Activated CD8-positive, alpha-beta memory T cell treated with anti-CD3 and anti-CD28 coated beads, Interleukin-2, amount 50 U/mL, for 1 hour (primary cell): ENCODE measurements at regions not wholly inside any gene's neighbourhood (a gene's known extent, or its start where the extent isn't known, plus 50 kb on each side); places are given as distances from the start of the nearest gene placed in this dataset.
"Not testable (repeated sequence)": the region's sequence is repeated elsewhere in the genome, so short reads cannot be mapped to it uniquely, and the experiment has no call there.

Experiments used
- DNase-seq: peaks from one replicate; pipeline ENCODE4 v3.0.0-alpha.2; 2020; ENCODE audit errors: extremely low read depth

GRCh38 chr9:75197561-75197960, 109.2 kb downstream of the OSTF1 start:
- no peak for DNase-seq

DNA sequence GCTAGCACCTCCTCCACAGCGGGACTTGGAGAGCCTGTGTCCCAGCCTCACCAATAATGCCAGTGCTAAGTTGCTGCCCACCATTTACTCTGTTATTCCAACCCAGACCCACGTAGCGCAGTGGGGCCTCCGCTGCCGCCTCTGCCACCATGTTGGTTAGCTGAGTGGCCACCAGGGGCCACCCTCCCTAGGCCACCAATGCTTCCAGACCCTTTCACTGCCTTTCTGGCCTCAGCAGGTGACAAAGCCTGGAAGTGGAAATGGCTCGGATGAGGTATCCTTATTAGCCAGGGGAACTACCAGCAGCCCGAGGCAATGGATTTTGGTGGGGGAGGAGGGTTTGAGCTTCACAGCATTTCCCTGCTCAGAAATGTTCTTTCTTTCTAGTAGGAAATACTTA, 110.1 kb downstream of the OSTF1 start:
- no peak for DNase-seq

- no peak for DNase-seq
Measured at GRCh38 chr9:75200892-75201470, 112.7 kb downstream of the OSTF1 start.

DNA sequence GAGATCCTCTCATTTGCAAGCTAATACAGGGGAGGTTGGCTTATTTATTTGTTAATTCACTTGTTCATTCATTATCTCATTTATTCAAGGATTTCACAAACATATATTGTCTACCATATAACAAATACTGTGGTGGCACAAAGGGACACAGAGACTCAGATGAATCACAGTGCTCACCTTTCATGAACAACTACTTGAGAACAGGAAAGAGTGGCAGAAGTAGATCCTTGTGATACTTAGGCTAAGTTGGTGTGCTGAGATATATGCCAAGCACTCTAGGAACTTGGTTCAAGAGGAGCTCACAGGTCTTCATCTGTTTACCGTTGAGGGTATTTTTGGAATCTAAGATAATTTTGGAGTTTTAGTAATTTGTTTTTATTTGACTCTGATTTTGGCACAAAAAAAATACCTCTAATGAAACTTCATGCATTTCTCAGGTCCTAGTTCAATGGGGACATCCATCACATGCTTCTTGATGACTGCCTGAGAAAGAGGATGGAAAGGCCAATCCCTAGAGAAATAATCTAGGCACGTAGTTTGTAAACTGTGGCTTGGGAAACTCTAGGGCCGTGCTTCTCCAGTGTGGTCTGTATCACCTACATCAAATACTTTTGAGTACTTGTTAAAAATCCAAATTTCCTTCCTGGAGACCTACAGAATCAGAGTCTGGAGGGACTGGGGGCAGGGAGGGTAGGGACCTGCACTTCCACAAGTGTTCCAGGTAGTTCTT, 113.3 kb downstream of the OSTF1 start:
- DNase-seq: no peak

GRCh38 chr9:75207997-75208396, 119.7 kb downstream of the OSTF1 start:
- DNase-seq: not testable (repeated sequence)

- DNase-seq: no peak
Measured at GRCh38 chr9:75210215-75210614, 121.9 kb downstream of the OSTF1 start.

- no peak for DNase-seq
Measured at GRCh38 chr9:75213765-75214164, 125.5 kb downstream of the OSTF1 start.

DNA sequence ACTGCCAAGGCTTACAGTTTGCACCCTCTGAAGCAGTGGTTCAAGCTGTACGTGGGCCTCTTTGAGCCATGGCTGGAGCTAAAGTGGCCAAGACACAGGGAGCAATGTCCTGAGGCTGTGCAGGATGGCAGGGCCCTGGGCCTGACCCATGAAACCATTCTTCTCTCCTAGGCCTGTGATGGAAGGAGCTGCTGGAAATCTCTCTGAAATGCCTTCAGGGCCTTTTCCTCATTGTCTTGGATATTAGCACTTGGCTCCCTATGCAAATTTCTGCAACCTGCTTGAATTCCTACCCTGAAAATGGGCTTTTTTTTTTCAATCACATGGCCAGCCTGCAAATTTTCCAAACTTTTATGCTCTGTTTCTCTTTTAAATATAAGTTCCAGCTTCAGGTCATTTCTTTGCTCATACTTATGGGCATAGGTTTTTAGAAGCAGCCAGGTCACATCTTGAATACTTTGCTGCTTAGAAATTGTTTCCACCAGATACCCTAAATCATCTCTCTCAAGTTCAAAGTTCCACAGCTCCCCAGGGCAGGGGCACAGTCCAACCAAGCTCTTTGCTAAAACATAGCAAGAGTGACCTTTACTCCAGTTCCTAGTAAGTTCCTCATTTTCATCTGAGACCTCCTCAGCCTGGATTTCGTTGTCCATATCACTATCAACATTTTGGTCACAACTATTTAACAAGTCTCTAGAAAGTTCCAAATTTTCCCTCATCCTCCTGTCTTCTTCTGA, 138.3 kb downstream of the OSTF1 start:
- DNase-seq: no peak

DNA sequence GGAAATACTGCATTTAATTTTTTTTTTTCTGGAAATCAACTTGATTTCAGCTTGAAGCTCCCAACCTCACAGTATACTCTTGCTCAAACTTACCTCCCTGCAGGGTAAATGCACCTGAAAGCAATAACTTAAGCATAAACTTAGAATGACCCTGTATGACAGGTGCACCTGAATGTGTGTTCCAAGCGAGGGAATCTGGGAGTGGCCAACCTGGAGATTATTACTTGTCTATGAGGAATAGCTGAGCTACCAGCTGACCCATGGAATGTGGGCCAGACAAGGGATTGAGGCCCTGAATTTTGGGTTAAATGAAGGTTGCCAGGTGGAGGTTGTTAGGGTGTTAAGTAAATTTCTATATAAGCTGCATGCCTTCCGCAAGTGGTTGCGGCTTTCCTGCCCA, 140.6 kb downstream of the OSTF1 start:
- no peak for DNase-seq

DNA sequence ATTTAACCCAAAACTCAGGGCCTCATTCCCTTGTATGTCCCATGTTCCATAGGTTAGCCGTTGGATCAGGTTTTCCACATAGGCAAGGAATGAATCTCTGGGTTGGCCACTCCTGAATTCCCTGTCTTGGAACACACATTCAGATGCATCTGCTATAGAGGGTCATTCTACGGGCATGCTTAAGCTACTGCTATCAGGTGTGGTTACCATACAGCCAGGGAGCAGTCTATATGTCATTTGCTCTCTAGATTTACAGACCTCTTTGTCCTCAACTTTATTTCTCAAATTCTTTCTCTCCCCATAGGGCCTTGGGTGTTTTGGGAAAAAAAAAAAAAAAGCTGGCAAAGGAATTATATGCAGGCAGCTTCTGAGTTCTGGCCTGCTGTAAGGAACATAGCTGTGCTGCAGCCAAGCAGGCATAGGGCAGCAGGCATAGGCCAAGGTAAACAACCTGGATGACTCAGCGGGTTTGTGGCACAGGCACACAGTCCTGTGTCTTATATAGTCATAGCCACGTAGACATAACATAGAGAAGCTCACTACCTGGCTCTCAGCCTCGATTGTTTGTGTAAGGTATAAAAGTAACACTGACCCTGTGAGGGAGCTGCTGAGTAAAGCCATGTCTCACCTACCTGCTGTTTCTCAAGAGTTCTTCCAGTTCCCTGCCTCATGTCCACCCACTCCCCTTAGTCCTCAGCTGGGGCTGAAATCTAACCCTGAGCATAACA, 141.5 kb downstream of the OSTF1 start:
- DNase-seq: no peak

DNA sequence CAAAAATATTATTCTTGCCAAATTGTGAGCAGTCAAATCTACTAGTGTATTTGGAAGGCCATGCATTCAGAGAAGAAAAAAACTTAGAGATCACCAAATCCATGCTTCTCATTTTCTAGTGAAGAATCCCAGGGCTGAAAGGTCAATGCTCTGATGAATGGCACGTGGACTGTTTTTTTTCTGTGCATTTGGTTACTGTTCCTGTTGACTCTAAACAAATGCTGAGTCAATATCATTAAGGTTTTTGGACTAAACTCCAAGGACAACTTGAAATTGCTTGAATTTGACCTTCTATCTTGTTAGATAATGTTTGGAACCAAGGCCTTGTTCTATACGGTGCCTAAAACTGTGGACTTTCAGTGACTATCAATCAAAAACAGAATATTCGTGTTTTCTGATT, 142.2 kb downstream of the OSTF1 start:
- DNase-seq: no peak

DNA sequence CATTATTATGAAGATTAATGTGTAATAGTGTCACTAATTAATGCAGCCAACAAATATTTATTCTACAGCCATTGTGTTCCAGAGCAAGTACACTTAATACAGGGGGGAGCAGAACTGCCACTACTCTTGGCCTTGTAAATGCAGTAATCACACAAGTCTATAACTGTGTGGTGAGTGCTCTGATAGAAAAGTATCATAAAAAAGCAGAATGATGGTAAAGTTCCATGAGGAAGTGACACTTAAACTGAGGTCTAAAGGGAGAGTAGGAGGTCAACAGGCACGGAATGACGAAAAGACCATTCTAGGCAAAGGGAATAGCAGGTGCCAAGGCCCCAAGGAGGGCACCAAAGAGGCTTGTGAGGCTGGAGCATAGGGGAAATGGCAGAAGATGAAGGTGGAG, 142.9 kb downstream of the OSTF1 start:
- DNase-seq: no peak

GRCh38 chr9:75233011-75233410, 144.7 kb downstream of the OSTF1 start:
- DNase-seq: no peak

DNA sequence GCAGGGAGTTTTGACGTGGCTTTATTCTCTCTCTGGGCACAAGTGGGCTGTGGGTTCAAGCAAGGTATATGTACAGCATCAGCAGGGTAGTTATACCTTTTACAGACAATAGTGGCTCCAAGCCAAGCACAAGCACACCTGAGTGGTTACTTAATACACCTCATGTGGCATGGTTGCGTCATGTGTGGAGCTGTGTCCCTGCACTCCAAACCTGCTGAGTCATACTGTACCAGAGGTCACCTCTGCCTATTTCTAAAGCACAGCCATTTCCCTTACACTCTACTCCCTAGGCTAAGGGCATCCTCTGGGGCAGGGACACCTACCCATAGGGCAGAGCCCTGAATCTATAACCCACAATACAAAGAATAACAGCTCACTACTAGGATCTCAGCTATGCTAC, 147.3 kb downstream of the OSTF1 start:
- DNase-seq: no peak

DNA sequence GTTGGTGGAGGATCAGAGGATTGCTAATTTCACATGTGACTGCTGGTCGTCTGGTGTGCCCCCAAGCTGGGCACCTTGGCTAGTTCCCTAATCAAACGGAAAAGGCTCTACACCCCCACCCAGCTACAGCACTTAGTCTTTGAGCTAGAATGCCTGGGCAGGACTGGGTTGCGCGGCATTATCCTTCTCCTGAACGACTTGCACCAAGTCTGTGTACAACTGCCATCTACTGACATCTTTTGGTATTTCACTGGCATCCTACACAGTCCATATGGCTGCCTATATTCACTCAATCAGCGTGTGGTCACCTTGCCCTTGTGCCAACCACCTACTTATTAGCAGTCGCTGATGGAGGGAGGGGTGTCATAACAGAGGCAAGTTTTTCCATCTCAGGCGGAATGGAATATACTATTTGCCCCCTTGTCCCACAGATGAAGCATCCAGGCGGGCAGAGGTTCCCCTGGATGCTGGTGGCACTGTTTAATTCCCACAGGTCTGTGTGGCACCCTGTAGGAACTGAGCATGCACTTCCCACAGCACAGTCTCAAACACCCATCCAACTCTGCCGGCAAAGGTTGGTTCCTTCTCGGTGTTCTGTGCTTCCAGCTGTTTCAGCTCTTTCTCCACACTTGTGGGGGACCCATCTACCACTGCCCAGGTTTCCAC, 150.1 kb downstream of the OSTF1 start:
- DNase-seq: no peak

DNA sequence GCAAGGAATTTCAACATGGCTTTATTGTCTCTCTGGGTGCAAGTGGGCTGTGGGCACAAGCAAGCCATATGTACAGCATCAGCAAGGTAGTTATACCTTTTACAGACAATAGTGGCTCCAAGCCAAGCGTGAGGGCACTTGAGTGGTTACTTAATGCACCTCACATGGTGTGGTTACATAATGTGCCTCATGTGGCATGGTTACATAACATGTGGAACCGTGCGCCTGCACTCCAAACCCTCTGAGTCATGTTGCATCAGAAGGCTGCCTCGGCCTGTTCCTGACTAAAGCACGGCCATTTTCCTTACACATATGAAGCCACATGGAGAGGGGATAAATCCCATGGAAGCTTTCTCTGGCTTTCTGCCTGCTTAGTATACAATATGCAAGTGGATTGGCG, 150.9 kb downstream of the OSTF1 start:
- DNase-seq: no peak

DNA sequence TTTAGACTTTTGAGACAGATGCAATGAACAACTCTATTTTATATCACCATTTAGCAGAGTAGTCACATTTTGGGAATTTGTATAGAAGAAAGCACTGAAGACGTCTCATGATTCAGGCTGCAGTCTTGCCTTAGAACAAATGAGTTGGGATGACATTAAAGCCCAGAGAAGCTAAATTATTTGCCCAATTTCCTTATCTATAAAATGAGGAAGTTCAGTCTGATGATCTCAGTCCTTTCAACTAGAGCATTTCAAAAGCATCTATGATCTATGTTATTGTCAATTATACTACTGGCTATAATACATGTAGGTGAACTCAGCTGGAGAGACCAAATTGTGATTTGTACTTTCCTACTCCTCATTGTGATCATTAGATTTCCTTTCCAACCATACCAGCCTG, 154.1 kb downstream of the OSTF1 start:
- no peak for DNase-seq

GRCh38 chr9:75246949-75247348, 158.6 kb downstream of the OSTF1 start:
- DNase-seq: no peak

GRCh38 chr9:75265525-75265972, 177.2 kb downstream of the OSTF1 start:
- peak; percentile 4 for DNase-seq

DNA sequence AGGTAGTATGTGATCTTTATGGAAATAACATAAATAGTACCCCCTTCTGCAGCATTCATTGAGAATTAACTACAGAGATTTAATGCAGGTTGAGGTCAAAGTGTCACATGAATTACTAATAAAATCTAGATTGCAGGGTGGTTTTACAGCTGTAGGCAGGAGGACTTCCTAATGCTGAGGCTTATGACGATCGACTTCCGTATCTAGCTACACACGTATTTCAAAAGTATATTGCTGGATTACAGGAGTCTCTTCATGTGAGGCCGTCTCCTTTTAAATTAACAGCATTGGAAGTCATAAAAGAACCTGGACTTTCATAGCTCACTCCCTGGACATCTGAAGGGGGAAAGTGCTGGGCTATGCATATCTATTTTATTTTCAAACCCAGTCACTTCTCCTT, 180.9 kb downstream of the OSTF1 start:
- DNase-seq: no peak

DNA sequence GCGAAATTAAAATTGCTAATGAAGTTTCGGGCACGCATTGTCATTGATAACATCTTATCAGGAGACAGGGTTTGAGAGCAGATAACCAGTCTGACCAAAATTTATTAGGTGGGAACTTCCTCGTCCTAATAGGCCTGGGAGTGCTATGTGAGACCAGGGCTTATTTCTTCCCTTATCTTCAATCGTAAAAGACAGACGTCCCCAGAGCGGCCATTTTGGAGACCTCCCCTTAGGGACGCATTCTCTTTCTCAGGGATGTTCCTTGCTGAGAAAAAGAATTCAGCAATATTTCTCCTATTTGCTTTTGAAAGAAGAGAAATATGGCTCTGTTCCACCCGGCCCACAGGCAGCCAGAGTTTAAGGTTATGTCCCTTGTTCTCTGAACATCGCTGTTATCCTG, 184.7 kb downstream of the OSTF1 start:
- not testable (repeated sequence) for DNase-seq

DNA sequence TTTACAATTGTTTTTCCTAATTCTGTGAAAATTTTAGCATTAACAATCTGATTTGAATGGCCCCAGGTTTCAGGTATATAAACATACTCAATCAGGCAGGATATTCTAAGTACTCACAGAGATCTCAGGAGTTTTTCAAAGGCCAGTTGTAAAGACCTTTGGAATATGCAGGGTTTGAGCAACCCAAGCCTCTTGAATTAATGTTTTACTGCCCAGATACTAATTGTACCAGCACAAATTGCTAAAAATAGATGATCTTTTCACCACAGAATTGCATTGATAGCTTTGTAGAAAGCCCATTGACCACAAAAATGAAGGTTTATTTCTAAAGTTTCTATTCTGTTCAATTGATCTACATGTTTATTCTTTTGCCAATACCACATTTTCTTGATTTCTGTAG, 186.5 kb downstream of the OSTF1 start:
- DNase-seq: no peak
